Posterior vena cava (tissue), 2 donors: ENCODE measurements at regions not wholly inside any gene's neighbourhood (a gene's known extent, or its start where the extent isn't known, plus 50 kb on each side); places are given as distances from the start of the nearest gene placed in this dataset.

Experiments
- DNase-seq: peaks from one replicate; pipeline ENCODE4 v3.0.0-alpha.2; 2020; ENCODE audit warnings: low spot score
- intact Hi-C, 2 donors: fragments of 100-400 bp; cut with DNase I; formaldehyde crosslinking; loops; one replicate each; pipeline versions ENCODE4 v1.14.1 to v1.14.2; 2022 to 2023
- donor health status: DM: yes; HTN: yes; CAD: no.
- donor health status: DM: yes; HTN: yes; CAD: no.

GRCh38 chr9:107632216-107632615 lies 142.6 kb upstream of the KLF4 start:
- no peak for DNase-seq
- intact Hi-C loops: no loop called here

GRCh38 chr9:107631788-107632187 lies 142.2 kb upstream of the KLF4 start:
- intact Hi-C loops: no loop called here
- DNase-seq: no peak

- no peak for DNase-seq
- intact Hi-C loops: no loop called here
These were observed 140.6 kb upstream of the KLF4 start for GRCh38 chr9:107630156-107630555.

GRCh38 chr9:107628444-107628843 lies 138.9 kb upstream of the KLF4 start:
- DNase-seq: no peak
- intact Hi-C loops: no loop called here

- DNase-seq: no peak
- intact Hi-C loops: no loop called here
These were observed 138.2 kb upstream of the KLF4 start for GRCh38 chr9:107627781-107628180.

GRCh38 chr9:107626118-107626517 lies 136.5 kb upstream of the KLF4 start:
- DNase-seq: no peak
- intact Hi-C loops: no loop called here

- no peak for DNase-seq
- intact Hi-C loops: no loop called here
These were observed 135.9 kb upstream of the KLF4 start for GRCh38 chr9:107625383-107625984.

GRCh38 chr9:107624234-107624948 lies 134.8 kb upstream of the KLF4 start:
- DNase-seq: peak; percentile 92
- intact Hi-C loops: no loop called here

GRCh38 chr9:107621436-107621835 lies 131.9 kb upstream of the KLF4 start:
- no peak for DNase-seq

GRCh38 chr9:107620801-107621200 lies 131.2 kb upstream of the KLF4 start:
- intact Hi-C loops: no loop called here
- DNase-seq: no peak

More at GRCh38 chr9:107621436-107621835, 131.9 kb upstream of the KLF4 start:
- intact Hi-C loops: no loop called here

GRCh38 chr9:107620236-107620635 lies 130.7 kb upstream of the KLF4 start:
- DNase-seq: no peak
- intact Hi-C loops: no loop called here

- no peak for DNase-seq
- intact Hi-C loops: no loop called here
These were observed 125.8 kb upstream of the KLF4 start for GRCh38 chr9:107615321-107615720.

GRCh38 chr9:107614765-107615164 lies 125.2 kb upstream of the KLF4 start:
- intact Hi-C loops: no loop called here
- DNase-seq: no peak

- intact Hi-C loops: no loop called here
- no peak for DNase-seq
These were observed 123.8 kb upstream of the KLF4 start for GRCh38 chr9:107613321-107613720.

- intact Hi-C loops: no loop called here
- DNase-seq: peak; percentile 94
These were observed 122.6 kb upstream of the KLF4 start for GRCh38 chr9:107612136-107612535.

GRCh38 chr9:107609547-107609946 lies 120.0 kb upstream of the KLF4 start:
- intact Hi-C loops: no loop called here
- no peak for DNase-seq

- peak; percentile 3 for DNase-seq
- intact Hi-C loops: no loop called here
These were observed 116.7 kb upstream of the KLF4 start for GRCh38 chr9:107606149-107606790.

- intact Hi-C loops: no loop called here
- DNase-seq: no peak
These were observed 115.5 kb upstream of the KLF4 start for GRCh38 chr9:107605041-107605440.

- intact Hi-C loops: no loop called here
- DNase-seq: no peak
These were observed 113.7 kb upstream of the KLF4 start for GRCh38 chr9:107603281-107603680.

GRCh38 chr9:107600060-107600573 lies 110.5 kb upstream of the KLF4 start:
- no peak for DNase-seq
- intact Hi-C loops: no loop called here
